IMR-90 (cell line): ENCODE measurements at regions not wholly inside any gene's neighbourhood (a gene's known extent, or its start where the extent isn't known, plus 50 kb on each side); places are given as distances from the start of the nearest gene placed in this dataset.

Experiments used
- ATAC-seq: fragments of 200-7000 bp; cut with Tn5 transposase; 2 replicates; pipeline ENCODE4 v1.9.1; 2020; ENCODE audit warnings: low read depth, mild to moderate bottlenecking, moderate library complexity
- BruUV-seq: library from RNA; stranded (reverse); fragments of 400-500 nt; replicated peaks from 2 replicates; lab custom pipeline; 2021; lab: Mats Ljungman, UMichigan
- CTCF ChIA-PET: fragments of 300-600 bp; formaldehyde crosslinking; extraction: SDS; loops from one replicate; lab custom pipeline; 2021; ENCODE audit warnings: antibody characterized with exemption; lab: Yijun Ruan, JAX
- POLR2A ChIA-PET: fragments of 300-600 bp; sonication (Branson Sonifier 250); formaldehyde crosslinking; loops from one replicate; lab custom pipeline; 2022; ENCODE audit warnings: antibody characterized with exemption; ENCODE audit not compliant: unreplicated experiment; lab: Charles Lee
- DNase-seq: peaks from one replicate; pipeline ENCODE4 v3.0.0; 2013
- H2AFZ ChIP-seq: replicated peaks from 2 replicates; pipeline ENCODE3; 2013; ENCODE audit warnings: low read length, mild to moderate bottlenecking; ENCODE audit not compliant: poor library complexity
- H2AK5ac ChIP-seq: 2 replicates; pipeline ENCODE4 v1.6.1; 2013; ENCODE audit warnings: low read depth, low read length, inconsistent platforms
- H2AK9ac ChIP-seq: replicated peaks from 2 replicates; pipeline ENCODE3; 2013; ENCODE audit warnings: mild to moderate bottlenecking, low read depth, low read length, moderate library complexity; ENCODE audit not compliant: poor library complexity
- H2BK120ac ChIP-seq: 2 replicates; pipeline ENCODE4 v1.6.1; 2013; ENCODE audit warnings: low read depth, low read length, inconsistent platforms
- H2BK15ac ChIP-seq: 3 replicates; pipeline ENCODE4 v1.6.1; 2013; ENCODE audit warnings: low read depth, low read length, inconsistent platforms
- H2BK20ac ChIP-seq: 2 replicates; pipeline ENCODE4 v1.6.1; 2013; ENCODE audit warnings: low read depth, mild to moderate bottlenecking, inconsistent platforms, low read length, moderate library complexity
- H2BK5ac ChIP-seq: 2 replicates; pipeline ENCODE4 v1.6.1; 2013; ENCODE audit warnings: mild to moderate bottlenecking, low read depth, low read length, inconsistent platforms; ENCODE audit not compliant: poor library complexity, severe bottlenecking
- H3K14ac ChIP-seq: replicated peaks from 2 replicates; pipeline ENCODE4 v1.6.1; 2013; ENCODE audit warnings: low read depth, low read length, inconsistent platforms
- H3K18ac ChIP-seq: 2 replicates; pipeline ENCODE4 v1.6.1; 2013; ENCODE audit warnings: low read depth, low read length, control low read depth
- H3K23ac ChIP-seq: 2 replicates; pipeline ENCODE4 v1.6.1; 2013; ENCODE audit warnings: low read depth, low read length, inconsistent platforms
- H3K27ac ChIP-seq: 2 replicates; pipeline ENCODE4 v1.5.1; 2013; ENCODE audit warnings: mild to moderate bottlenecking, control low read depth, low read length; ENCODE audit not compliant: insufficient read depth
- H3K27me3 ChIP-seq: 2 replicates; pipeline ENCODE4 v1.6.1; 2013; ENCODE audit warnings: low read length; ENCODE audit not compliant: control insufficient read depth, insufficient read depth
- H3K36me3 ChIP-seq: 2 replicates; pipeline ENCODE4 v1.6.1; 2013; ENCODE audit warnings: low read length, mixed read lengths; ENCODE audit not compliant: control insufficient read depth, insufficient read depth
- H3K4ac ChIP-seq: 2 replicates; pipeline ENCODE4 v1.6.1; 2013; ENCODE audit warnings: low read depth, low read length, inconsistent platforms
- H3K4me1 ChIP-seq: 2 replicates; pipeline ENCODE4 v1.6.1; 2013; ENCODE audit warnings: low read length, mixed read lengths; ENCODE audit not compliant: control insufficient read depth, insufficient read depth
- H3K4me2 ChIP-seq: 2 replicates; pipeline ENCODE4 v1.6.1; 2013; ENCODE audit warnings: low read depth, mild to moderate bottlenecking, control low read depth, low read length, moderate library complexity
- H3K4me3 ChIP-seq: 2 replicates; pipeline ENCODE4 v1.5.1; 2013; ENCODE audit warnings: low read depth, mild to moderate bottlenecking, control low read depth, low read length, moderate library complexity; ENCODE audit not compliant: insufficient read depth
- H3K56ac ChIP-seq: 2 replicates; pipeline ENCODE4 v1.6.1; 2013; ENCODE audit warnings: low read length, inconsistent platforms; ENCODE audit not compliant: insufficient read depth; ENCODE audit errors: extremely low read depth
- H3K79me1 ChIP-seq, 2 experiments: 2 replicates each; pipeline ENCODE4 v1.6.1; 2013; ENCODE audit warnings: low read length in 2 of 2, inconsistent platforms in 1 of 2, low read depth in 1 of 2
- H3K9ac ChIP-seq: 2 replicates; pipeline ENCODE4 v1.6.1; 2013; ENCODE audit warnings: low read depth, low read length, control low read depth
- H3K9me1 ChIP-seq: 2 replicates; pipeline ENCODE4 v1.6.1; 2013; ENCODE audit warnings: low read length, inconsistent platforms; ENCODE audit not compliant: insufficient read depth
- H3K9me3 ChIP-seq: 2 replicates; pipeline ENCODE4 v1.6.1; 2013; ENCODE audit warnings: low read length; ENCODE audit not compliant: control insufficient read depth, insufficient read depth
- H4K20me1 ChIP-seq: 2 replicates; pipeline ENCODE4 v1.6.1; 2013; ENCODE audit warnings: low read length, inconsistent platforms; ENCODE audit not compliant: insufficient read depth
- H4K5ac ChIP-seq: 2 replicates; pipeline ENCODE4 v1.6.1; 2013; ENCODE audit warnings: mild to moderate bottlenecking, low read depth, low read length, control low read depth
- H4K8ac ChIP-seq, 2 experiments: 2 replicates each; pipeline ENCODE4 v1.6.1; 2013; ENCODE audit warnings: low read depth in 2 of 2, low read length in 2 of 2, control low read depth in 1 of 2, inconsistent platforms in 1 of 2
- H4K91ac ChIP-seq: 2 replicates; pipeline ENCODE4 v1.6.1; 2013; ENCODE audit warnings: low read depth, low read length, inconsistent platforms; ENCODE audit not compliant: insufficient read depth
- MAZ ChIP-seq: IDR thresholded peaks from 2 replicates; pipeline ENCODE4 v1.6.1; 2012; ENCODE audit warnings: low read depth, mild to moderate bottlenecking, low read length, improper control_type of control experiment, moderate library complexity, borderline replicate concordance
- MXI1 ChIP-seq: IDR thresholded peaks from 2 replicates; pipeline ENCODE4 v1.6.1; 2012; ENCODE audit warnings: low read depth, mild to moderate bottlenecking, low read length, moderate library complexity, borderline replicate concordance
- NFE2L2 ChIP-seq: fragments of 150-350 bp; IDR thresholded peaks from 2 replicates; pipeline ENCODE4 v1.6.1; 2016; ENCODE audit warnings: low read depth, mild to moderate bottlenecking, low read length
- POLR2A ChIP-seq: IDR thresholded peaks from 2 replicates; pipeline ENCODE4 v1.6.1; 2012; ENCODE audit warnings: mild to moderate bottlenecking, low read depth, low read length
- RAD21 ChIP-seq: IDR thresholded peaks from 2 replicates; pipeline ENCODE4 v1.6.1; 2012; ENCODE audit warnings: low read length, improper control_type of control experiment
- RCOR1 ChIP-seq: IDR thresholded peaks from 2 replicates; pipeline ENCODE4 v1.6.1; 2012; ENCODE audit warnings: mild to moderate bottlenecking, low read length, improper control_type of control experiment; ENCODE audit not compliant: insufficient replicate concordance
- RFX5 ChIP-seq: IDR thresholded peaks from 2 replicates; pipeline ENCODE4 v1.8.0; 2012; ENCODE audit warnings: low read depth, mild to moderate bottlenecking, low read length, moderate library complexity
- WGBS, 2 experiments: methylation state at CpG; one replicate each; pipeline versions ENCODE4 v1.1.5 to v1.1.7; 2013; ENCODE audit warnings: missing lambda C conversion rate in 2 of 2; ENCODE audit not compliant: insufficient read length in 1 of 2; ENCODE audit errors: extremely low coverage in 2 of 2; 5-methylcytosine and 5-hydroxymethylcytosine counted together
- dilution Hi-C: fragments of 300-500 bp; cut with HindIII; formaldehyde crosslinking; loops from one replicate; pipeline ENCODE4 v1.14.3; 2018; ENCODE audit warnings: low sequenced_read_pairs; ENCODE audit not compliant: unreplicated experiment
- in situ Hi-C: fragments of 300-500 bp; cut with MboI; formaldehyde crosslinking; loops from 3 replicates; pipeline ENCODE4 v1.14.3; 2019; ENCODE audit warnings: low sequenced_read_pairs, inconsistent platforms, mixed read lengths
- intact Hi-C: fragments of 100-400 bp; cut with micrococcal nuclease; formaldehyde crosslinking; loops from 2 replicates; pipeline ENCODE4 v1.10.0; 2022
- TF ChIP-seq, protein P1 (sequence below): fragments of 150-350 bp; IDR thresholded peaks from 2 replicates; pipeline ENCODE4 v1.6.1; 2017; ENCODE audit warnings: mild to moderate bottlenecking, antibody characterized with exemption, low read length, low read depth

DNA sequence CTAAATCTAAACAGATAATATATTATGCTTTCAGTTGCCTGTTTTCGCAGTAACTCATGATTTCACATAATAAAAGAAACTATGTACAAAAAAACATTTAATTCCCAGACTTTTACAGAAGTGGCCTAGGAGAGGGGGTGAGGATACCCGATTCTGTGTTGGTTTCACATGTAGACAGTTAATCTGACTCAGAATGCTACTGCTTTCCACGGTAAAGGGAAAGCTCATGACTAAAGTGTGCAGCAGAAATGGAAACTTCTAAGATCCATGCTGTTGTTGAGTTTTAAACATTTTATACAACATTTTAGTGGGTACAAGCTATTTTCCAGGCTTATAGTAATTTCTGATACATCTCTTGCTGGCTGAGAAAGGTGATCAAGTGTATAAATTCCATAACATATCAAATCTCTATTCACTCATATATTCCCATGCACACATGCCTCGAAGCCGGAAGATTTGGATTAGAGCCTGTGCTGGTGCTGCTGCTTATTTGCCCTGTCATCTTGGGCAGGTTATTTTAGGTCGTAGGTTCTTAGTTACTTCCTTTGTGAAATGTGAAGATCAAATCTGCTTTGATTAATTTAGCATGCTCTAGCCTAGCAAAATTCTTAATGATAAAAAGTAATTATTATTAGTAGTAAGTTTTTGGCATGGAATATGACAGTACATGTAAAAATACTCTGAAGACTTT, 896.7 kb upstream of the MAP3K7 start:
- no peaks in the 10 kb centered on the region for H3K9me1 ChIP-seq
- H3K9ac ChIP-seq, result no peak overlapping the region
- DNase-seq (no peak), ATAC-seq (no peak)
- no peak overlapping the region for H2BK15ac ChIP-seq
- no peak overlapping the region for H4K5ac ChIP-seq
- H3K4me2 ChIP-seq, result no peak overlapping the region
- WGBS, 2 experiments, result no CpG with 5 or more reads among the region's 6 CpGs
- no peak overlapping the region for H3K18ac ChIP-seq
- H2BK120ac ChIP-seq, result no peak overlapping the region
- H3K4me3 ChIP-seq, result no peak overlapping the region
- H2AK9ac ChIP-seq, result no peak overlapping the region
- CTCF ChIA-PET, result interaction anchor here (0.7 to 1.0 kb wide), 2 partner anchors 10 to 32 kb away, joined by 3 read pairs; no protein-coding TSS in a partner anchor
- no peak overlapping the region for H4K8ac ChIP-seq
- no peak overlapping the region for H2BK5ac ChIP-seq
- no peak overlapping the region for H2AK5ac ChIP-seq
- no peaks in the 10 kb centered on the region for H3K4me1 ChIP-seq
- no peak overlapping the region for H3K4ac ChIP-seq
- no peaks in the 10 kb centered on the region for H3K36me3 ChIP-seq
- no peaks in the 10 kb centered on the region for H3K79me1 ChIP-seq
- no TSS peak for BruUV-seq
- H3K56ac ChIP-seq, result no peak overlapping the region
- no peaks in the 10 kb centered on the region for H3K27me3 ChIP-seq
- no peak overlapping the region for H3K27ac ChIP-seq
- H3K9me3 ChIP-seq, result no peaks in the 10 kb centered on the region
- in situ Hi-C loops (no loop called here), intact Hi-C loops (no loop called here), dilution Hi-C loops (no loop called here)
- no peak overlapping the region for H2AFZ ChIP-seq
- POLR2A ChIA-PET, result no interaction called here
- no peak overlapping the region for H3K23ac ChIP-seq
- no peak overlapping the region for H4K91ac ChIP-seq
- TF ChIP-seq MXI1 (no peak), RFX5 (no peak), NFE2L2 (no peak), MAZ (no peak), POLR2A (no peak), RAD21 (no peak), RCOR1 (no peak)
- TF ChIP-seq, protein P1, sequence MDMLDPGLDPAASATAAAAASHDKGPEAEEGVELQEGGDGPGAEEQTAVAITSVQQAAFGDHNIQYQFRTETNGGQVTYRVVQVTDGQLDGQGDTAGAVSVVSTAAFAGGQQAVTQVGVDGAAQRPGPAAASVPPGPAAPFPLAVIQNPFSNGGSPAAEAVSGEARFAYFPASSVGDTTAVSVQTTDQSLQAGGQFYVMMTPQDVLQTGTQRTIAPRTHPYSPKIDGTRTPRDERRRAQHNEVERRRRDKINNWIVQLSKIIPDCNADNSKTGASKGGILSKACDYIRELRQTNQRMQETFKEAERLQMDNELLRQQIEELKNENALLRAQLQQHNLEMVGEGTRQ, result no peak
- no peak overlapping the region for H3K14ac ChIP-seq
- no peak overlapping the region for H2BK20ac ChIP-seq
- H4K20me1 ChIP-seq, result no peaks in the 10 kb centered on the region
